HK-2 (cell line): ENCODE measurements at regions not wholly inside any gene's neighbourhood (a gene's known extent, or its start where the extent isn't known, plus 50 kb on each side); places are given as distances from the start of the nearest gene placed in this dataset.
A peak's percentile ranks its signal among the peaks of the same experiment; 100 is the strongest.
"Not testable (repeated sequence)": the region's sequence is repeated elsewhere in the genome, so short reads cannot be mapped to it uniquely, and the experiment has no call there.

ENCODE experiments used
- DNase-seq: peaks from one replicate; pipeline ENCODE4 v3.0.0-alpha.2; 2018; ENCODE audit not compliant: unreplicated experiment

DNA sequence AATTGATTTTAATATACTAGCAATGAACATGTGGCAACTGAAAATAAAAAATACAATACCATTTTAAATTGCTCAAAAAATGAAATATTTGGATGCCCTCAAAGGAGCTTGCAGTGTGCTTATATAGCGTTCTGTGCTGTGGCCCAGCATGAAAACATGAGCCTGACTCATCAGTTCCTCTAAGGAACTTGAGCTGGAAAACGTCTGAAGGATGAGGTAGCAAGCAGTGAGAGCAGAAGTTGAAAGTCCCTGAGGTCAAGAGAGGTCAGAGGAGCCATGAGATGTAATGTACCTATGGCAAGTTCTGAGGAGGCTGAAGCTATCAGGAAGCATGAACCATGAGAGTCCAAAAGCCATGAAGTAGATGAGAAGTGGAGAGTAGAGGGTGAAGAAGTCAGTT is 59.7 kb downstream of the HMGB3 start:
- DNase-seq: no peak

DNA sequence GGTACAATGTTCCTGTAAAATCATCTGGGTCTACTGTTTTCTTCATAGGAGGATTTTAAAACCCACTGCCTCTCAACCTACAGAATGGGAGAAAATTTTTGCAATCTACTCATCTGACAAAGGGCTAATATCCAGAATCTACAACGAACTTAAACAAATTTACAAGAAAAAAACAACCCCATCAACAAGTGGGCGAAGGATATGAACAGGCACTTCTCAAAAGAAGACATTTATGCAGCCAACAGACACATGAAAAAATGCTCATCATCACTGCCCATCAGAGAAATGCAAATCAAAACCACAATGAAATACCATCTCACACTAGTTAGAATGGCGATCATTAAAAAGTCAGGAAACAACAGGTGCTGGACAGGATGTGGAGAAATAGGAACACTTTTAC is 83.2 kb downstream of the HMGB3 start:
- not testable (repeated sequence) for DNase-seq

DNA sequence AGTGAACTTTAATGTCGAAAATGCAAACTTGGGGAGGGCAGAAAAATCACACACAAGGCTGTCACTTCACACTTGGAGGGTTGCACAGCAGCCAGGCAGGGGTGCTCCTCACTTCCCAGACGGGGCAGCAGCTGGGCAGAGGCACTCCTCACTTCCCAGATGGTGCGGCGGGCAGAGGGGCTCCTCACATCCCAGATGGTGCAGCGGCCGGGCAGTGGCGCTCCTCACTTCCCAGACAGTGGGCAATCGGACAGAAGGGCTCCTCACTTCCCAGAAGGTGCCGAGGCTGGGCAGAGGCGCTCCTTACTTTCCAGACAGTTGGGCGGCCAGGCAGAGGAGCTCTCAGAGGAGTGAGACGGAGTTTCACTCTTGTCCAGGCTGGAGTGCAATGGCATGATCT is 90.6 kb downstream of the HMGB3 start:
- no peak for DNase-seq

DNA sequence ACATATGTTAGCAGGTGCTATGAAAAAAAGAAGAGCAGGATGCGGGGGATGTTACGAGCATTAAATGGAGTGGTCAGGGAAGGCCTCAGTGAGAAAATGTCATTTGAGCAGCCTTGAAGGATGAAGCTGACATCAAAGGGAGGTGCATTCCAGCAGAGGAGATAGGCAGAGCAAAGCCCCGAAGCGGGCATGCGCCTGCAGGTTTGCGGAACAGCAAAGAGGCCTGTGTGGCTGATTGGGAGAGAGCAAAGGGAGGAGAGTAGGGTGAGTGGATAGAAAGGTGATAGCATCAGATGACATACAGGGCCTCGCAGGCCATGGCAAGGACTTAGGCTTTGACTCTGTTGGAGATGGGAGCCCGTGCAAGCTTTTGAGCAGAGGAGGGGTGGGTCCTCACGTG is 95.4 kb upstream of the GPR50 start:
- no peak for DNase-seq

DNA sequence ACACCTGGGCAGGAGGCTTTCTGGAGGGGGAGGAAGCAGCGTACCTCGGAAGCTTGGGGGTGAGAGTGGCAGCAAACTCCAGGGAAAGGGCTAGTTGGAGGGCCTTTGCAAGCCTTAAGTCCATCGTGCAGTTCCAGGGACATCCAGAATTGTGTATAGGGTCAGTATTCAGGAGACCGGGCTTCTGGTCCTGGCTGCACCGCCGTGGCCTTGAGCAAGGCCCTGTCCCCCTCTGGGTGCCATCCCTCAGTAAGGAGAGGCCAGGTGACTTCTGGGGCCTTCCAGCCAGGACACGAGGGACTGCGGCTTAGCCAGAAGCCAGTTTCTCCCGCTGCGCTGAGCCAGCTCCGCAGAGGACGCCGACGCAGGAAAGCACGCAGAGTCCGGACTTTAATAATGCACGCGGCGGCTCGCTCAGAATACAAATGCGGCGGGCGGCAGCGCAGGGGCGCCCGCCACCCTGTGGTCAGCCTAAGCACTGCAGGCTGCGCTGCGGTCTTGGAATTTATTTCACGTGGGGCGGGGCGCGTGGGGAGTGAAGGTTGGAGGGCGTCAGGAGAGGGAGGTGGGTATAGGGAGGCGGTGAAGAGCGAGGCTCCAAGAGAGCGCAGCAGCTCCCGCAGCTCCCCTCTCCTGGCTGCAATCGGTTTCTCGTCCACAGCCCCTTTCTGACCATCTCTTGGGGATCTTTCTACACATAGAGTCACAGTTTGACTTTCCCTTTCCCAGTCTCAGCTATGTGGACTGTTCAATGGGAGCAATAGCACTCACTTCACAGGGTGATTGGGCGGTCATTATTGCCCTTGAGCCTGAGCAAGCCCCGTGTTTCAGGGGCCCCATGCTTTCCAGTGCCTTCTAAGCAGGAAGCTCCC is 94.1 kb upstream of the GPR50 start:
- DNase-seq: peak; percentile 69

DNA sequence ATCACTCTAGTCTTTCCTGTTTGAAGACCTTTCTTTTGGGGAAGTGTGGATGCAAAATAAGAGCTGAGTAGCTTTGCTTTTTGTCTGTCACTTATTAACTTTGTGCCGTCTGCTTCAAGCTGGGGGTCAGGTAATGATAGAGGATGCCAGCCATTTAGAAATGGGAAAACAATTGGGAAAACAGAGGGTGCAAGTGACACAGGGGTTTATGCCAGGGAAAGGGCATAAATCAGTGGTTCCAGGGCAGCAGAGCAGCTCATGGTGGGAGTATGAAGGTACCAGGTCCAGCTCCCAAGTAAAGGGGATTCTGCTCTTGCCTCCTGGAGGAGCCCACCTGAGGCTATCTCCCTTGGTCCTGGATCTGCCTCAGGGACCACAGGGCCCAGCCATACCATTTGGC is 91.9 kb upstream of the GPR50 start:
- no peak for DNase-seq

DNA sequence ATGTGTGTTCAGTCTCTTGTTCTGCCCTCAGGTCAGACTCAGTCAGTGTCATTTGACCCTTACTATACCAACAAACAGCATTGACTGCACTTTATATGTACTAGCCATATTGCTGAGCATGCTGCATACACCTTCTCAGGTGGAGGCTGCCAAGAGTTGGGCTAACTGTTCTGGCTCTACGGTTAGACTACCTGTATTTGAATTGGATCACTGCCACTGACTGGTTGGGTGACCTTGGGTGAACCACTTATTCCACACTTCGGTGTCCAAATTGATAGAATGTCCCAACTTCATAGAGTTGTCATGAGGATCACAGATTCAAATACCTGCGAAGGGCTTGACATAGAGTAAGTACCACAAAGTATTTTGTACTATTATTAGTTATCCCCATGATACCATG is 91.2 kb upstream of the GPR50 start:
- no peak for DNase-seq

DNA sequence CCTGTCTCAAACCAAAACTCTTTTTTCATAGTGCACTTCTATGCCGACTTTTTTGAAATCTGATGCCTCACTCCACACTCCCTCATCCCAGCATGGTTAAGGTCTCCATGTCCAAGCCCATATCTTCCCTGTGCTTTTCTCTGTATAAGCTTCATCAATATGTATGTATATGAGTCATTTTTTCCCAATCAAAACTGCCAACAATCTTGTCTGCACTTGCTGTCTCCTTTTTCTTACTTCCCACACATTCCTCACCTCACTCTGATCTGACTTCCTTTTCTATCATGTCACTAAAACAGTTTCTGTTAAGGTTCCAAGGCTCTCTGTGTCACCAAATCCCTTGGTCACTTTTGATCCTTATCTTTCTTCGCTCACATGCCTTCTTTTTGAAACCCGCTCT is 88.2 kb upstream of the GPR50 start:
- no peak for DNase-seq

DNA sequence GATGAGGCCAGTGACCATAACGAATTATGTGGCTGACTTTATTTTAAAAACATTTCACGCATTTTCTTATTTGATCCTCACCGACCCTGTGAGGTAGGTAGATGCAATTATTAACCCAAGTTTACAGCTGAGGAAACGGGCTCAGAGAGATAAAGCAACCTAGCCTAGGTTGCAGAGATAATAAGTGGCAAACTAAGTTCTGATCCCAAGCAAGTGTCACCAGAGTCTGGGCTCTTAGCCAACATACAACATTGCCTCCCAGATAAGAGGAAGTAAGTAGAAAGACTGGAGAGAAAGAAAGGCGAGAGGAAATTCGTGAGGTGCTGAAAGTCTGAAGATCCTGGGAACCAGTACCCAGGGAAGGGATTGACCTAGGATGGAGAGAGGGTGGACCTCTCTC is 77.4 kb upstream of the GPR50 start:
- no peak for DNase-seq

DNA sequence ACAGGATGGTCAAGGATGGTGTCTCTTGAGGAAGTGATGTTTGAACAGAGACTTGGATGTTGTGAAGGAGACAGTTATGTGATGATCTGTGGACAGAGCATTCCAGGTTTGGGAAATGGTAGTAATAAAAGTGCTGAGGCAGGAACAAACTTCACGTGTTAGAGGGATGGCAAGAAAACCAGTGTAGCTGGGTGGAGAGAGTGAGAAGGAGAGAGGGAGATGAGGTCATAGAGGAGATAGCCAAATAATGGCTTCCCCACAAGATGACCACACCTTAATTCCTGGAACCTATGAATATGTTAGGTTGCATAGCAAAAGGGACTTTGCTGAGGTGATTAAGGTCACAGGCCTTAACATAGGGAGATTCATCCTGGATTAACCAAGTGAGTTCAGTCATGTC is 75.6 kb upstream of the GPR50 start:
- no peak for DNase-seq

DNA sequence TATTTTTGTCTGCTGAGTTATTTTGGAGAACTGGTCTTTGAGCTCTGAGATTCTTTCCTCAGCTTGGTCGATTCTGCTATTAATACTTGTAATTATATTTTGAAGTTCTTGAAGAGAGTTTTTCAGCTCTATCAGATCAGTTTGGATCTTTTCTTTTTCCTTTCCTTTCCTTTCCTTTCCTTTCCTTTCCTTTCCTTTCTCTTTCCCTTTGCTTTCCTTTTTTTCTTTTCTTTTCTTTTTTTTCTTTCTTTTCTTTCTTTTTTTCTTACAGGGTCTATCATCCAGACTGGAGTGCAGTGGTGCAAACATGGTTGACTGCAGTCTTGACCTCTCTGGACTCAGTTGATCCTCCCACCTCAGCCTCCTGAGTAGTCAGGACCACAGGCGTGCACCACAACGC is 63.2 kb upstream of the GPR50 start:
- not testable (repeated sequence) for DNase-seq
